Neural cell (in vitro differentiated cells): ENCODE measurements at regions not wholly inside any gene's neighbourhood (a gene's known extent, or its start where the extent isn't known, plus 50 kb on each side); places are given as distances from the start of the nearest gene placed in this dataset.

Source experiments
- H2AFZ ChIP-seq: fragments of 200-600, 300-800 bp; sonication (generic), shearing (Covaris generic); 2 replicates; pipeline ENCODE4 v1.6.0; 2014; ENCODE audit warnings: low read depth, mild to moderate bottlenecking, antibody characterized with exemption, low read length, moderate library complexity
- H3F3A ChIP-seq: fragments of 200-600 bp; shearing (Covaris generic); 2 replicates; pipeline ENCODE4 v1.6.1; 2016; ENCODE audit warnings: mild to moderate bottlenecking, moderate library complexity, mixed read lengths, antibody characterized with exemption, low read length; ENCODE audit not compliant: insufficient read depth, poor library complexity, severe bottlenecking
- H3K27ac ChIP-seq: fragments of 200-600, 300-800 bp; sonication (generic), shearing (Covaris generic); 2 replicates; pipeline ENCODE4 v1.5.1; 2014; ENCODE audit warnings: mild to moderate bottlenecking, low read length, moderate library complexity
- H3K27me3 ChIP-seq: fragments of 300-800, 200-600 bp; sonication (generic), shearing (Covaris generic); 2 replicates; pipeline ENCODE4 v1.6.0; 2014; ENCODE audit warnings: mild to moderate bottlenecking, low read depth, low read length, moderate library complexity; ENCODE audit not compliant: insufficient read depth
- H3K36me3 ChIP-seq: fragments of 300-800, 200-600 bp; sonication (generic), shearing (Covaris generic); 2 replicates; pipeline ENCODE4 v1.5.1; 2014; ENCODE audit warnings: mild to moderate bottlenecking, antibody characterized with exemption, low read length, moderate library complexity; ENCODE audit not compliant: insufficient read depth
- H3K4me2 ChIP-seq: fragments of 300-800, 200-600 bp; sonication (generic), shearing (Covaris generic); 2 replicates; pipeline ENCODE4 v1.6.0; 2014; ENCODE audit warnings: mild to moderate bottlenecking, low read length
- H3K4me3 ChIP-seq: fragments of 300-800, 200-600 bp; sonication (generic), shearing (Covaris generic); 2 replicates; pipeline ENCODE4 v1.5.1; 2014; ENCODE audit warnings: mild to moderate bottlenecking, low read length, moderate library complexity
- H3K79me2 ChIP-seq: fragments of 200-600 bp; shearing (Covaris generic); replicated peaks from 2 replicates; pipeline ENCODE4 v1.6.0; 2014; ENCODE audit warnings: mild to moderate bottlenecking, low read length, moderate library complexity; ENCODE audit not compliant: insufficient read depth
- H3K9ac ChIP-seq: fragments of 300-800, 200-600 bp; sonication (generic), shearing (Covaris generic); 2 replicates; pipeline ENCODE4 v1.6.1; 2016; ENCODE audit warnings: mild to moderate bottlenecking, low read length, mixed read lengths
- H3K9me2 ChIP-seq: fragments of 200-600 bp; shearing (Covaris generic); 2 replicates; pipeline ENCODE4 v1.6.1; 2016; ENCODE audit warnings: mild to moderate bottlenecking, low read length, mixed read lengths; ENCODE audit not compliant: insufficient read depth
- H3K9me3 ChIP-seq: fragments of 200-600, 300-800 bp; sonication (generic), shearing (Covaris generic); 2 replicates; pipeline ENCODE4 v1.6.1; 2016; ENCODE audit warnings: mild to moderate bottlenecking, mixed run types, low read length, moderate library complexity, mixed read lengths
- H4K20me1 ChIP-seq: fragments of 200-600 bp; shearing (Covaris generic); 2 replicates; pipeline ENCODE4 v1.6.1; 2016; ENCODE audit warnings: mild to moderate bottlenecking, mixed run types; ENCODE audit not compliant: insufficient read depth
- EP300 ChIP-seq: fragments of 450-650 bp; conservative IDR thresholded peaks from 2 replicates; pipeline ENCODE4 v1.6.1; 2014; ENCODE audit warnings: antibody characterized with exemption, mild to moderate bottlenecking, moderate library complexity; ENCODE audit not compliant: poor library complexity, severe bottlenecking
- EZH2 ChIP-seq: fragments of 200-600, 300-800 bp; shearing (Covaris generic), sonication (generic); IDR thresholded peaks from 2 replicates; pipeline ENCODE4 v1.6.1; 2014; ENCODE audit warnings: antibody characterized with exemption, low read length, borderline replicate concordance, mild to moderate bottlenecking; ENCODE audit not compliant: insufficient read depth, poor library complexity, severe bottlenecking
- MXI1 ChIP-seq: fragments of 450-650 bp; conservative IDR thresholded peaks from 2 replicates; pipeline ENCODE4 v1.6.1; 2014; ENCODE audit warnings: antibody characterized with exemption, mild to moderate bottlenecking; ENCODE audit not compliant: poor library complexity, severe bottlenecking
- POLR2AphosphoS5 ChIP-seq: IDR thresholded peaks from 2 replicates; pipeline ENCODE4 v1.6.1; 2012
- RAD21 ChIP-seq: fragments of 450-650 bp; conservative IDR thresholded peaks from 2 replicates; pipeline ENCODE4 v1.6.1; 2014; ENCODE audit warnings: antibody characterized with exemption, mild to moderate bottlenecking, moderate library complexity
- SMC3 ChIP-seq: fragments of 450-650 bp; conservative IDR thresholded peaks from 2 replicates; pipeline ENCODE4 v1.6.1; 2014; ENCODE audit warnings: antibody characterized with exemption, mild to moderate bottlenecking, moderate library complexity; ENCODE audit not compliant: poor library complexity
- TAF1 ChIP-seq: IDR thresholded peaks from 2 replicates; pipeline ENCODE4 v1.6.1; 2012; ENCODE audit warnings: low read depth
- TF ChIP-seq, protein P1 (sequence below): IDR thresholded peaks from 2 replicates; pipeline ENCODE4 v1.6.1; 2012; ENCODE audit warnings: borderline replicate concordance
- TF ChIP-seq, protein P2 (sequence below): fragments of 450-650 bp; IDR thresholded peaks from 2 replicates; pipeline ENCODE4 v1.5.1; 2014; ENCODE audit warnings: antibody characterized with exemption, mild to moderate bottlenecking, moderate library complexity; ENCODE audit not compliant: poor library complexity, severe bottlenecking

DNA sequence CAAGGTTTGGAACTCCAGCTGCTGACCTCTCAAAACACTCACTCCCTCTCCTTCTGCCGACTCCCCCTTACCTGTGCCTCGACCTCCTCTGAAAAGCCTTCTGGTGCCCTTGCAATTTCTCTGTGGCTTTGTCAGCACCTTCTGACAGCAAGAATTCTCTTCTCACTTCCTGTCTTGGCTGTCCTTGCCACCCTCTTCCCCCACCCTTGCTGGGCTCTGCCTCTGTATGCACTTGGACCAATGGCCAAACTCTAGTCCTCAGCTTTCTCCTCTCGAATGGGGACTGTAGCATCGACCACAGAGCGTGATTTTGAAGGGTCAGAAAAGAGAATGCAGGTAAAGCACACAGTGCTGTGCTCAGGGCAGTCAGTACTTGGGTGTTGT lies 99.0 kb downstream of the HS1BP3 start:
- Histone ChIP-seq H3K9ac (no peak overlapping the region), H3K4me2 (no peak overlapping the region), H3K27me3 (no peaks in the 10 kb centered on the region), H3F3A (no peaks in the 10 kb centered on the region), H2AFZ (no peak overlapping the region), H3K36me3 (no peaks in the 10 kb centered on the region), H3K9me2 (no peaks in the 10 kb centered on the region), H3K9me3 (no peaks in the 10 kb centered on the region), H3K27ac (no peak overlapping the region), H3K4me3 (no peak overlapping the region), H3K79me2 (no peaks in the 10 kb centered on the region), H4K20me1 (no peaks in the 10 kb centered on the region)
- no peak for TF ChIP-seq RAD21
- TF ChIP-seq EZH2: no peak
- no peak for TF ChIP-seq TAF1
- no peak for TF ChIP-seq MXI1
- TF ChIP-seq POLR2AphosphoS5: no peak
- no peak for TF ChIP-seq EP300
- TF ChIP-seq, protein P1, sequence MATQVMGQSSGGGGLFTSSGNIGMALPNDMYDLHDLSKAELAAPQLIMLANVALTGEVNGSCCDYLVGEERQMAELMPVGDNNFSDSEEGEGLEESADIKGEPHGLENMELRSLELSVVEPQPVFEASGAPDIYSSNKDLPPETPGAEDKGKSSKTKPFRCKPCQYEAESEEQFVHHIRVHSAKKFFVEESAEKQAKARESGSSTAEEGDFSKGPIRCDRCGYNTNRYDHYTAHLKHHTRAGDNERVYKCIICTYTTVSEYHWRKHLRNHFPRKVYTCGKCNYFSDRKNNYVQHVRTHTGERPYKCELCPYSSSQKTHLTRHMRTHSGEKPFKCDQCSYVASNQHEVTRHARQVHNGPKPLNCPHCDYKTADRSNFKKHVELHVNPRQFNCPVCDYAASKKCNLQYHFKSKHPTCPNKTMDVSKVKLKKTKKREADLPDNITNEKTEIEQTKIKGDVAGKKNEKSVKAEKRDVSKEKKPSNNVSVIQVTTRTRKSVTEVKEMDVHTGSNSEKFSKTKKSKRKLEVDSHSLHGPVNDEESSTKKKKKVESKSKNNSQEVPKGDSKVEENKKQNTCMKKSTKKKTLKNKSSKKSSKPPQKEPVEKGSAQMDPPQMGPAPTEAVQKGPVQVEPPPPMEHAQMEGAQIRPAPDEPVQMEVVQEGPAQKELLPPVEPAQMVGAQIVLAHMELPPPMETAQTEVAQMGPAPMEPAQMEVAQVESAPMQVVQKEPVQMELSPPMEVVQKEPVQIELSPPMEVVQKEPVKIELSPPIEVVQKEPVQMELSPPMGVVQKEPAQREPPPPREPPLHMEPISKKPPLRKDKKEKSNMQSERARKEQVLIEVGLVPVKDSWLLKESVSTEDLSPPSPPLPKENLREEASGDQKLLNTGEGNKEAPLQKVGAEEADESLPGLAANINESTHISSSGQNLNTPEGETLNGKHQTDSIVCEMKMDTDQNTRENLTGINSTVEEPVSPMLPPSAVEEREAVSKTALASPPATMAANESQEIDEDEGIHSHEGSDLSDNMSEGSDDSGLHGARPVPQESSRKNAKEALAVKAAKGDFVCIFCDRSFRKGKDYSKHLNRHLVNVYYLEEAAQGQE: no peak
- TF ChIP-seq, protein P2, sequence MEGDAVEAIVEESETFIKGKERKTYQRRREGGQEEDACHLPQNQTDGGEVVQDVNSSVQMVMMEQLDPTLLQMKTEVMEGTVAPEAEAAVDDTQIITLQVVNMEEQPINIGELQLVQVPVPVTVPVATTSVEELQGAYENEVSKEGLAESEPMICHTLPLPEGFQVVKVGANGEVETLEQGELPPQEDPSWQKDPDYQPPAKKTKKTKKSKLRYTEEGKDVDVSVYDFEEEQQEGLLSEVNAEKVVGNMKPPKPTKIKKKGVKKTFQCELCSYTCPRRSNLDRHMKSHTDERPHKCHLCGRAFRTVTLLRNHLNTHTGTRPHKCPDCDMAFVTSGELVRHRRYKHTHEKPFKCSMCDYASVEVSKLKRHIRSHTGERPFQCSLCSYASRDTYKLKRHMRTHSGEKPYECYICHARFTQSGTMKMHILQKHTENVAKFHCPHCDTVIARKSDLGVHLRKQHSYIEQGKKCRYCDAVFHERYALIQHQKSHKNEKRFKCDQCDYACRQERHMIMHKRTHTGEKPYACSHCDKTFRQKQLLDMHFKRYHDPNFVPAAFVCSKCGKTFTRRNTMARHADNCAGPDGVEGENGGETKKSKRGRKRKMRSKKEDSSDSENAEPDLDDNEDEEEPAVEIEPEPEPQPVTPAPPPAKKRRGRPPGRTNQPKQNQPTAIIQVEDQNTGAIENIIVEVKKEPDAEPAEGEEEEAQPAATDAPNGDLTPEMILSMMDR: no peak
- TF ChIP-seq SMC3: no peak

DNA sequence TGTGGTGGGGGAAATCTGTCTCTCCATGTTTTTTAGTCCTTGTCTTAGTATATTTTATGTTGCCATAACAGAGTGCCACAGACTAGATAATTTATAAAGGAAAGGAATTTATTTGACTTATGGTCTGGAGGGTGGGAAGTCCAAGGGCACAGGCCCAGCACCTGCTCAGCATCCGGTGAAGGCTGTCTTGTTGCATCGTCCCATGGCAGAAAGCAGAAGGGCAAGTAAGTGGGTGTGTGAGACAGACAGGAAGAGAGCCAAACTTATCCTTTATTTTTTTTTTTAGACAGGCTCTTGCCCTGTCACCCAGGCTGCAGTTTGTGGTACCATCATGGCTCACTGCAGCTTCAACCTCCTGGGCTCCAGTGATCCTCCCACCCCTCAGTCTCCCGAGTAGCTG lies 98.1 kb downstream of the HS1BP3 start:
- Histone ChIP-seq H3K9me3 (no peaks in the 10 kb centered on the region), H3K9me2 (no peaks in the 10 kb centered on the region), H3K79me2 (no peaks in the 10 kb centered on the region), H3F3A (no peaks in the 10 kb centered on the region), H3K27ac (no peak overlapping the region), H3K4me2 (no peak overlapping the region), H3K4me3 (no peak overlapping the region), H3K27me3 (no peaks in the 10 kb centered on the region), H3K9ac (no peak overlapping the region), H2AFZ (no peak overlapping the region), H3K36me3 (no peaks in the 10 kb centered on the region), H4K20me1 (no peaks in the 10 kb centered on the region)
- TF ChIP-seq, protein P2: no peak
- TF ChIP-seq TAF1 (no peak), RAD21 (no peak), MXI1 (no peak), POLR2AphosphoS5 (no peak), EP300 (no peak)
